RWPE1 (cell line): ENCODE measurements at regions not wholly inside any gene's neighbourhood (a gene's known extent, or its start where the extent isn't known, plus 50 kb on each side); places are given as distances from the start of the nearest gene placed in this dataset.
"Not testable (repeated sequence)": the region's sequence is repeated elsewhere in the genome, so short reads cannot be mapped to it uniquely, and the experiment has no call there.

Experiments
- CTCF ChIA-PET: fragments of 350-600 bp; sonication (Branson Sonifier 250); formaldehyde crosslinking; extraction: SDS; loops from one replicate; lab custom pipeline; 2021; lab: Yijun Ruan, JAX
- POLR2A ChIA-PET: fragments of 400-600 bp; formaldehyde crosslinking; extraction: SDS; loops from one replicate; lab custom pipeline; 2020; ENCODE audit warnings: antibody characterized with exemption; ENCODE audit not compliant: low non-redundant PET; lab: Yijun Ruan, JAX
- DNase-seq: peaks from one replicate; pipeline ENCODE4 v3.0.0; 2012; ENCODE audit warnings: low spot score
- H3K27ac ChIP-seq: fragments of 450-650 bp; 2 replicates; pipeline ENCODE4 v1.5.1; 2017
- CTCF ChIP-seq: fragments of 450-650 bp; conservative IDR thresholded peaks from 2 replicates; pipeline ENCODE4 v1.5.1; 2017; ENCODE audit warnings: low read depth, mild to moderate bottlenecking

GRCh38 chr4:181855307-181855706 is 387.9 kb upstream of the TENM3 start:
- DNase-seq = no peak
- TF ChIP-seq CTCF = no peak
- CTCF ChIA-PET = no interaction called here
- POLR2A ChIA-PET = no interaction called here
- H3K27ac ChIP-seq = no peak overlapping the region

GRCh38 chr4:181857471-181857870 is 385.7 kb upstream of the TENM3 start:
- H3K27ac ChIP-seq, POLR2A ChIA-PET, CTCF ChIA-PET, DNase-seq: not testable (repeated sequence)

GRCh38 chr4:181858741-181859140 is 384.5 kb upstream of the TENM3 start:
- H3K27ac ChIP-seq = no peak overlapping the region
- ChIA-PET POLR2A (no interaction called here), CTCF (no interaction called here)
- no peak for TF ChIP-seq CTCF
- no peak for DNase-seq

- ChIA-PET POLR2A (no interaction called here), CTCF (no interaction called here)
- DNase-seq = no peak
- no peak for TF ChIP-seq CTCF
- H3K27ac ChIP-seq = no peak overlapping the region
Measured at GRCh38 chr4:181859439-181859838, 383.8 kb upstream of the TENM3 start.

- ChIA-PET CTCF (no interaction called here), POLR2A (no interaction called here)
- no peak overlapping the region for H3K27ac ChIP-seq
- no peak for DNase-seq
- no peak for TF ChIP-seq CTCF
Measured at GRCh38 chr4:181860157-181860556, 383.0 kb upstream of the TENM3 start.

- CTCF ChIA-PET = no interaction called here
Measured at GRCh38 chr4:181860668-181861067, 382.5 kb upstream of the TENM3 start.

GRCh38 chr4:181863856-181864255 is 379.3 kb upstream of the TENM3 start:
- POLR2A ChIA-PET = no interaction called here
- CTCF ChIA-PET = no interaction called here
- no peak for TF ChIP-seq CTCF
- DNase-seq = no peak
- H3K27ac ChIP-seq = no peak overlapping the region

More at GRCh38 chr4:181860668-181861067, 382.5 kb upstream of the TENM3 start:
- no peak for DNase-seq
- TF ChIP-seq CTCF = no peak
- no peak overlapping the region for H3K27ac ChIP-seq
- POLR2A ChIA-PET = no interaction called here
